Ishikawa (cell line): ENCODE measurements at regions not wholly inside any gene's neighbourhood (a gene's known extent, or its start where the extent isn't known, plus 50 kb on each side); places are given as distances from the start of the nearest gene placed in this dataset.

Experiments used
- CEBPB ChIP-seq: IDR thresholded peaks from 2 replicates; pipeline ENCODE4 v1.6.1; 2012
- CREB1 ChIP-seq: IDR thresholded peaks from 2 replicates; pipeline ENCODE4 v1.6.1; 2012; ENCODE audit warnings: low read depth
- EGR1 ChIP-seq: IDR thresholded peaks from 2 replicates; pipeline ENCODE4 v1.6.1; 2012
- EP300 ChIP-seq: IDR thresholded peaks from 2 replicates; pipeline ENCODE4 v1.6.1; 2012; ENCODE audit warnings: borderline replicate concordance
- FOXM1 ChIP-seq: IDR thresholded peaks from 2 replicates; pipeline ENCODE4 v1.6.1; 2012; ENCODE audit warnings: low read depth, borderline replicate concordance
- NFIC ChIP-seq: IDR thresholded peaks from 2 replicates; pipeline ENCODE4 v1.6.1; 2012
- RAD21 ChIP-seq: IDR thresholded peaks from 2 replicates; pipeline ENCODE4 v1.6.1; 2012; ENCODE audit warnings: low read depth
- YY1 ChIP-seq: IDR thresholded peaks from 2 replicates; pipeline ENCODE4 v1.6.1; 2012; ENCODE audit warnings: low read depth
- TF ChIP-seq, protein P1 (sequence below): IDR thresholded peaks from 2 replicates; pipeline ENCODE4 v1.6.1; 2012

DNA sequence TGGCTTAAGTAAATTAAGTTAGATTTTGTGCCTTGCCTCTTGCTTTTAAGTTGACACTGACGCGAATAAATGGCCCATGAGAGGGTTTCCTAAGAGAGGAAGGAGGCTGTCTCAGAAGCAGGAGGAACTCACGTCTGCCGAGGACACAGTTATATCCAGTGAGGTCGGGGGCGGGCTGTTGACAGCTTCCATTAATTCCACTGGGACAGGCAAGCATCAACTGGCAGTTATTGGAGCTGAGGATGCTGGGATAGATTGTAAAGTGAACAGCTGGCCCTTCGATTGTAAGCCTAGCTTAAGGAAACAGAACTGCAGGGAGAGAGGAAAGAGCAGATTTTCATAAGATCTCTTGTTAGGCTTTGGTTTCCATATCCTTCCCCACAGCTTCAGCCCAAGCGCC is 399.2 kb downstream of the IPO8 start:
- no peak for TF ChIP-seq FOXM1
- no peak for TF ChIP-seq EP300
- TF ChIP-seq YY1, result no peak
- no peak for TF ChIP-seq CREB1
- TF ChIP-seq NFIC, result no peak
- TF ChIP-seq, protein P1, sequence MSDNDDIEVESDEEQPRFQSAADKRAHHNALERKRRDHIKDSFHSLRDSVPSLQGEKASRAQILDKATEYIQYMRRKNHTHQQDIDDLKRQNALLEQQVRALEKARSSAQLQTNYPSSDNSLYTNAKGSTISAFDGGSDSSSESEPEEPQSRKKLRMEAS, result no peak
- no peak for TF ChIP-seq EGR1
- TF ChIP-seq CEBPB, result no peak
- TF ChIP-seq RAD21, result no peak
